Activated T-cell treated with anti-CD3 and anti-CD28 coated beads, Interleukin-2, amount 50 U/mL, for 48 hours (primary cell): ENCODE measurements at regions not wholly inside any gene's neighbourhood (a gene's known extent, or its start where the extent isn't known, plus 50 kb on each side); places are given as distances from the start of the nearest gene placed in this dataset.
"Not testable (repeated sequence)": the region's sequence is repeated elsewhere in the genome, so short reads cannot be mapped to it uniquely, and the experiment has no call there.

Experiments used
- DNase-seq, 2 experiments: peaks; one replicate each; pipeline ENCODE4 v3.0.0-alpha.2; 2020

DNA sequence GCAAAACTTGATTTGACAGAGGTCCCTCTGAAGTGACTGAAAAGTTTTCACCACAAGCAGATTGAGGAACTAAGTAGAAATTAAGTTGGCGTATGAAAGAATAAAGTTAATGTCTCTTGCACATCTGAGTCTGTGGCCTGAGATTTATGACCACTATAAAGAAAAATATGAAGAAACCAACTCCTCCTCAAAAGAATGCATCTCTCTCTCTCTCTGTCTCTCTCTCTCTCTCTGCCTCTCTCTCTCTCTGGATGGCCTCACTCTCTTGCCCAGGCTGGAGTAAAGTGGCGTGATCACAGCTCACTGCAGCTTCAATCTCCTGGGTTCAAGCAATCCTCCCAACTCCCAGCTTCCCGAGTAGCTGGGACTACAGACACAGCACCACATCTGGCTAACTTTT, 55.2 kb downstream of the RPL22L1 start:
- no peak for DNase-seq

DNA sequence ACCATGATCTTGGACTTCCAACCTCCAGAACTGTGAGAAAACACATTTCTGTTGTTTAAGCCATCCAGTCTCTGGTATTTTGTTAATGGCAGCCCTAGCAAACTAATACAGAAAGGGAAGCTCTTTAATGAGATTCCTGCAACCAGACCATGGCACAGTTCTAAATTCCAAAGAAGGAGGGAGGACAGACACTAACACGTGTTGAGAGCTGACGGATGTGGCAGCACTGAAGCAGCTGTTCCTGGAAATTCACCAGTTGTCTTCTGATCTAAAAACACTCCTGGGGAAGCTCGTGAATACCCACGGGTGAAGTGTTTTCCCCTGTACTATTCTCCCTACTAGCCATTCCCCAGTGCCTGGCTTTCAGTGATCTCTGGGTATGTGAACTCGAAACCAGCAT, 56.7 kb downstream of the RPL22L1 start:
- DNase-seq: no peak

DNA sequence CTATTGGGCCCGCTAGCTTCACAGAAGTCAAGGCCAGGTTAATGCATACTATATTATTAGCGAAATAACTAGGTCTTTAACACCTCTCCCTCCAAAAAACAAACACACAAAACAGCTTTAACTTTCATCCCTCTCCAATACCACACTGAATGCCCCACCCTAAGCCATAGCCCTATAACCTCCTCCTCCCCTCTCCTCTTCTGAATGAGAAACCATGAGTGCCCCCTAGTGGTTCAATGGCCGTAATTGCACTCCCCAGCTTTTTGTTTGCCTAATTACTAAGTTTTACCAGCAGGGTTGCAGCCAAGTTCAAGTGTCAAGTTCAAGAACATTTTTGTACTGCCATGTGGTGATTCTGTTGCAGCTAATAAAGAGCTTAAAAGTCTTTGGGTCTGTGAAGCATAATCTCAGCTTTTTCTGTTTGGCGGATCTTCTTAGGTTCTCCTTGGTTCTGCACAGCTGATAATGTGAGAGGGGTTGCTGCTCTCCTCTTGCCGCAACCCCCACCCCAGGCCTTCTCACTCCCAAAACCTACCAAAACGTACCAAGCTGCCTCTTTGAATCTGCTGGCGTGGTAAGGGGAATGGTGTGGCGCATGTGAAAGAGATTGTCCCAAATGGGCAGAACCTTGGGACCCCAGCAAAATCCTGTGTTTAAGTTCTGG, 57.9 kb downstream of the RPL22L1 start:
- peak; percentile 73 to 77 for DNase-seq

DNA sequence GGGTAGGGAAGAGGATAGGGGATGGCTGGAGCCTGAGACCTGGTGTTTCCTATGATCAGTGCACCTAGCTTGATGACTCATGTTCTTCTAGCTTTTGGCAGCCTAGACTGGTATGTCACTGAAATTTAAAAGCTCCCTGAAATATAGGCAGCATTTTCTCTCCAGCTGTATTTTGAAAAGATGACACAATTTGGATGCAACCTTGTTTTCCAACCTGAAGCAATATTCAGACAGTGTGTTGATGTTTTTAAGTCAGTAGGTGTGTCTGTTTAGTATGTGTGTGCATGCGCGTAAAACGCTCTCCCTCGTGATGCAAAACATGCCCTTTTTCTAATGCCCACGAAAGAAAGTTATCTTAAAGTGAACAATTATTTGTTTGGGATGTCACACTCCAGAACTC, 58.5 kb downstream of the RPL22L1 start:
- no peak for DNase-seq

DNA sequence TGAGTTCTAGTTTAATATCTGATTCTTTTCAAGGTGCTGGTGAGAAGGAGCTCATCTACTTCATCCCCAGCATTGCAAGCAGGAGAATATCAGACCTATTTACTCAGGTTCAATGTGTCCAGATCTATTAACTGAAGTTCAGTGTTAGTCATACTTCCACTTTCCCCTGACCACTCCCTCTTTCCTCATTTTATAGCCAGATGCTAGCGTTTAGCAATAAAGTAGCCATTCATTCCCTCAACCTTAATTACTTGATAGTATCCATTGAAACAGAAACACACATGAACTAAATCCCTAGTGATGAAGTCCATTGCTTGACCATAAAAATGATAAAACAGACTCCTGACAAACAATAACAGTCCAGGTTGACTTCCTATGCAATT, 60.0 kb downstream of the RPL22L1 start:
- DNase-seq: no peak

DNA sequence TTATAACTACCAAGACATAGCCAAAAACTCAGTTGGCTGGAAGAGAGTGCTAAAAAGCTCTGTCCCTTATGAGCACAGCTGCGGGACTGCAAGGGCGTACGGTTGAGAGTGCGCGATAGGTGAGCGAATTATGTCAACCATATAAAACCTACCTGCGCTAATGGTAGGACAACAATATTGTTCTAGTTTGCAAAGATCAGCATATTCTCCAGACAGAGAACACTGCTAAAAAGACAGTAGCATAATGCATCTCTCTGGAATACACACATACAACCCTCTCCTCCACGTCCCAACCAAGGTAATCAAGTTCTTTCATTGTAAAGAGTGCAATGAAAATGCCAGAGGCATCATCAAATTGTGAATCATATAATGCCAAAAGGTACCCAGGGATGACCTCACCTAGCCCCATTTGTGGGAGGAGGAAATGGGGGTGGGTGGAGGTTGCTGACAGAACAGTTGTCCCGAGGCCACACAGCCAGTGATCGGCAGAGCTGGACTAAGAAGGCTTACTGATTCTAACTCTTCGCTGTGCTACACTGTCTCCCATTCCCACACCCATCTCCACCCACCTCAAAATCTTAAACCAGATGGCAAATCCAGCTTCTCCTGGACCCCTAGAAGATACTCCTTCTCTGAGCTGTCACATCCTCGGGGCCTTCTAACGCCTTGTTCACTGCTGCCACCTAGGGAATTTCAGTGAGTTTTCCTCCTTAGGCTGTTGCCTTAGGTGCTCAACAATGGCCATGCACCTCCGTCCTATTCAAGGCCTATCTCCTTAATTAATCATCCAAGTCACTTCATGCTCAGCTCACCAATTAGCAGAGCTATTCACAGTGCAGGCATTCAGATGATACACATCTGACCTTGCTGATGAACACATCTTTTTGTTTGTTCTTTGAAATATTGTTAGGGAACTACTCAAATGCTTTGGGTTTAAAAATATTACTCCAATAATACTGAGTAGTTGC, 60.7 kb downstream of the RPL22L1 start:
- DNase-seq: peak in 1 of 2 experiments; percentile 18

DNA sequence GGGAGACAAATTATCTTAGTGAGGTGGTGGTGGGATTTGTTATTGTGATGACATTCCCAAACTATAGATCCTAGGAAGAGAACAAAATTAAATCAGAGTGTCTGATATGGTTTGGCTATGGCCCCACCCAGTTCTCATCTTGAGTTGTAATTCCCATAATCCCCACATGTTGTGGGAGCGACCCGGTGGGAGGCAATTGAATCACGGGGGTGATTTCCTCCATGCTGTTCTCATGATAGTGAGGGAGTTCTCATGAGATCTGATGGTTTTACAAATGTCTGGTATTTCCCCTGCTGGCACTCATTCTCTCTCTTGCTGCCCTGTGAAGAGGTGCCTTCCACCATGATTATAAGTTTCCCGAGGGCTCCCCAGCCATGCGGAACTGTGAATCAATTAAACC, 62.0 kb downstream of the RPL22L1 start:
- DNase-seq: no peak

DNA sequence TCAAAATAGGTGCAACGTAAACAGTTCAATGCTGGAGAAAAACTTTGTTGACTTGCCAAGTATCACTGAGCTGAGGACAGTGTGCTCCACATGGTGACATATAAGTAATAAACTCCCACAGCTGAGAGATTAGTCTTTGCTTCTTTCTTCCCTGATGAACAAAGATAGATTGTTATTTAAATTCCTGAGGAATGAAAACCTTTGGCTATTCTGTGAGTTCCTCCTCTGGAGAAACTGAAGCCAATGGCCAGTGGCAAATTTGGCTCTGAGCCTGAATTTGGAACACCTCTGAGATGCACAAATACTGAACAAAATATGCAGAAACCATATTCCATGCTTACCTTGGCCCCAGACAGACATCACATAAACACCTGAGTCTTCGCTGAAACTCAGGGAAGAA, 63.3 kb downstream of the RPL22L1 start:
- DNase-seq: no peak

DNA sequence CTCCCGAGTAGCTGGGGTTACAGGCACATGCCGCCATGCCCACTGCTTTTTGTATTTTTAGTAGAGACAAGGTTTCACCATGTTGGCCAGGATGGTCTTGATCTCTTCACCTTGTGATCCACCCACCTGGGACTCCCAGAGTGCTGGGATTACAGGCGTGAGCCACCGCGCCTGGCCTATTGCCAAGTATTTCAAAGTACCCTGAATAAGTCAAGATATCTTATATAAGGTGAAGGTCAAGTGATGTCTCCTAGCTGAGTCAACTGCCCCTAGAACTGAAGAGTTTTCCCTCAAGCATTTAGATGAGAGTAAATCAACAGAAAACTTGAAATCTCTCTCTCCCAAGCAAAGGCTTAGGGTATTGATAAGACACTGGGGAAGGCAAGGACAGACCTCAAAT, 63.9 kb downstream of the RPL22L1 start:
- DNase-seq: no peak

DNA sequence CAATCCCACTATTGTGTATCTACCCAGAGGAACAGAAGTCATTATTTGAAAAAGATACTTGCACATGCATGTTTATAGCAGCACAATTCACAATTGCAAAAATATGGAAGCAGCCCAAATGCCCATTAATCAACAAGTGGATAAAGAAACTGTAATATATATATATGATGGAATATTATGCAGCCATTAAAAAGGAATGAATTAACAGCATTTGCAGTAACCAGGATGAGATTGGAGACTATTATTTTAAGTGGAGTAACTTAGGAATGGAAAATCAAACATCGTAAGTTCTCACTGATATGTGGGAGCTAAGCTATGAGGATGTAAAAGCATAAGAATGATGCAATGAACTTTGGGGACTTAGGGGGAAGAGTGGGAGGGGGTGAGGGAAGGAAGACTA, 64.7 kb downstream of the RPL22L1 start:
- DNase-seq: not testable (repeated sequence)

DNA sequence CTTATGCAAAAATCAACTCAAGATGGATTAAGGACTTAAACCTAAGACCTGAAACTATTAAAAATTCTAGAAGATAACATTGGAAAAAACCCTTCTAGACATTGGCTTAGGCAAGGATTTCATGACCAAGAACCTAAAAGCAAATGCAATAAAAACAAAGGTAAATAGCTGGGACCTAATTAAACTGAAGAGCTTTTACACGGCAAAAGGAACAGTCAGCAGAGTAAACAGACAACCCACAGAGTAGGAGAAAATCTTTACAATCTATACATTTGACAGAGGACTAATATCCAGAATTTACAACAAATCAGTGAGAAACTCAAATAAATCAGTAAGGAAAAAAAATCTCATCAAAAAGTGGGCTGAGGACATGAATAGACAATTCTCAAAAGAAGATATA, 65.4 kb downstream of the RPL22L1 start:
- not testable (repeated sequence) for DNase-seq

DNA sequence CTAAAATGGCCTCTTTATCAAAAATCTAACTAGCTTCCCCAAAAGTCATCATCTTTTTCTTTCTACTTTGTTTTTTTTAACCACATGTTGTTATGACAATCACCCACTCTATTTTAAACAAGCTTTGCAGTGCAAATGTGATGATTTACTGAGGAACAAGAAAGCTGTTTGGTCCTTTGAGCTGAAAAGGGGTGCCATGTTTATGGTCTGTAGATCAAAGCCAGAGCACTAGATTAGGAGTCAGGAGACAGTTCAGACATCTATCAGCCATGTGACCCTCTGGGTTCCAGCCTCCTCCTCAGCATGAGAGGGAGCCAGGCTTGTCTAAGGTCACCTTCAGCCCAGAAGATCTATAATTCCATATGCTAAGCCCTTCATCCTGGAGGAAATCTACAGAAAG, 65.9 kb downstream of the RPL22L1 start:
- DNase-seq: no peak

DNA sequence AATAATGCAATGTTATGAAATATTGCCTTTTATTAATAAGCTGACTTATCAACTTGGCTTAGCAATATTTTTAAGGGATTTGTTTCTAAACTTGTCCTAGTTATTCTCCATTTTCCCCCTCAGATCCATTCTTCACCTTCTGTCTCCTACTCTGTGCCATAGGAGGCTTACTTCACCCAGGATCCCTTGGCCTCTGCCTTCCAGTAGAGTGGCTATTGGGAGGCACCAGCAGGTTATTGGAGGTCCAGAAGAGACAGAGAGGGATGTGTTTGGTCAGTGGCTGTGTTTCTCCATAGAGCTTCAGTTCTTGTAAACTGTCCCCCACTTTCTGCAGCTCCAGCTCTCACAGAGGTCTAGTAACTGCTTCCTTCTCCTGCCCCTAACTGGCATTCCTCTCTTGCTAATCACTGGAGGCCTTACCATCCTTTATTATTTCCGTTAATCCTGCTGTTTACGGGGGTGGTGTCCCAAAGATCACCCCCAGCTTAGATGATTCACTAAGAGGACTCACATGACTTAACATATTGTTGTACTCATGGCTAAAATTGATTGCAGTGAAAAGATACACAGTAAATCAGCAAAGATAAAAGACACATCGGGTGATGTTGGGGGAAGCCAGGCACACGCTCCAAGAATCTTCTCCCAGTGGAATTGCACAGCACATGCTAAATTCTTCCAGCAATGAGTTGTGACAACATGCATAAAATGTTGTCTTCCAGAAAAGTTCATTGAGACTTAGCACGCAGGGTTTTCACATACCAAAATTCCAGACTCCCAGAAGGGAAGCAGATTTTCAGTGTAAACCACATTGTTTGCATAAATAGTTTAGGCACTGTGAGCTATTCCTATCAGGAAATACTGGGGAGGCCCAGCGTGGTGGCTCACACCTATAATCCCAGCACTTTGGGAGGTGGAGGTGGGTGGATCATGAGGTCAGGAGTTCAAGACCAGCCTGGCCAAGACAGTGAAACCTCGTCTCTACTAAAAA, 67.5 kb downstream of the RPL22L1 start:
- DNase-seq: no peak

DNA sequence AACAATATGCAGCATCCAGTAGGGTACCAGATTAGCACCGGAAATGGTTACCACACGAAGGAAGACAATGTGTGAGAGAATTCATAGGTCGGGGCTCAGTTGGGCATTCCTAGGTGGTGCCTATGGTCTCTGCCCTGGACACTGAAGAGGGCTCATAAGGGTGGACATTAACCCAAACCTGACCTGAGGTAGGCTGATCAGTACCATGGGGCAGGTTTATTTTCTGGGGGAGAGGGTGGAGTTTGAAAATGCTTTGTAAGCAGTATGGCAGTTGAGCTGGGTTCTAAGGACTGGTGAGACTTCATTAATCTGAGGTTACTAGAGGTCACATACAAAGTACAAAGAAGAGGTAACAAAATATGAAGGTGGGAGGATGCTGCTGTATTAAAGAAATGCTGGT, 68.4 kb downstream of the RPL22L1 start:
- no peak for DNase-seq

DNA sequence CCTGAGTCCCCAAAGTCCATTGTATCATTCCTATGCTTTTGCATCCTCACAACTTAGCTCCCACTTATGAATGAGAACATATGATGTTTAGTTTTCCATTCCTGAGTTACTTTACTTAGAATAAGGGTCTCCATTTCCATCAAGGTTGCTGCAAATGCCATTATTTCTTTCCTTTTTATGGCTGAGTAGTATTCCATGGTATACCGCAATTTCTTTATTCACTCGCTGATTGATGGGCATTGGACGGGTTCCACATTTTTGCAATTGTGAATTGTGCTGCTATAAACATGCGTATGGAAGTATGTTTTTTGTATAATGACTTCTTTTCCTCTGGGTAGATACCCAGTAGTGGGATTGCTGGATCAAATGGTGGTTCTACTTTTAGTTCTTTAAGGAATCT, 69.7 kb downstream of the RPL22L1 start:
- DNase-seq: not testable (repeated sequence)

DNA sequence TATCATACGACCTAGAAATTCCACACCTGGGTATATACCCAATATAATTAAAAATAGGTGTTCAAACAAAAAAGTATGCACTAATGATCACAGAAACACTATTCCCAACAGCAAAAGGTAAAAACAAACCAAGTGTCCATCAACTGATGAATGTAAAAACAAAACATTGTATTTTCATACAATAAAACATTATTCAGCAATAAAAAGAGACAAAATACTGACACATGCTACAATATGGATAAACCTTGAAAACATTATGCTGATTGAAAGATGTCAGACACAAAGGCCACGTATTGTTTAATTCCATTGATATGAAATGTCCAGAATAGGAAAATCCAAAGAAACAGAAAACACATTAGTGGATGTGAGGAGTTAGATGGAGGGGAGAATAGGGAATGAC, 71.0 kb downstream of the RPL22L1 start:
- no peak for DNase-seq

DNA sequence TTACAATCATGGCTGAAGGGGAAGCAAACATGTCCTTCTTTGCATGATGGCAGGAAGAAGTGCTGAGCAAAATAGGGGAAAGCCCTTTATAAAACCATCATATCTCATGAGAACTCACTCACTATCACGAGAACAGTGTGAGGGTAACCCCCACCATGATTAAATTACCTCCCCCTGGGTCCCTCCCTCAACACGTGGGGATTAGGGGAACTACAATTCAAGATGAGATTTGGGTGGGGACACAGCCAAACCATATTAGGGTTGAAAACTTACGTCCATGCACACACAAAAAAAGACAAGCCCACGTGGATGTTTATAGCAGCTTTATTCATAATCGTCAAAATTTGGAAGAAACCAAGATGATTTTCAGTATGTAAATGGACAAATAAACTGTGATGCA, 72.3 kb downstream of the RPL22L1 start:
- DNase-seq: no peak

DNA sequence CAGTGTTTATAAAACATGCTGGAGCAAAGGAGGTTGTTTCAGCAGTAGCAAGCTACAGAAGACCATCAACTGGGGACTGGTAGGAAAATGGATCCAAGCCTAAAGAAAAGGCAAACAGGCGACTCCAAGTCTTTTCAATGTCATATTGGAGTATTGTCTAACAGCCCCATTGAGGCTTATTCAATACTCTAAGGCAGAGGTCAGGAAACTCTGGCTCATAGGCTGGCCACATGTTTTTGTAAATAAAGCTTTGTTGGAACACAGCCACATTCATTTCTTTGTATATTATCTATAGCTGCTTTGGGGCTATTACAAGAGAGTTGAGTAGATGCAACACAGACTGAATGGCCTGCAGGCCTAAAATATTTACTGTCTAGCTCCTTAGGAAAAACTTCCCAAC, 77.5 kb downstream of the RPL22L1 start:
- no peak for DNase-seq

DNA sequence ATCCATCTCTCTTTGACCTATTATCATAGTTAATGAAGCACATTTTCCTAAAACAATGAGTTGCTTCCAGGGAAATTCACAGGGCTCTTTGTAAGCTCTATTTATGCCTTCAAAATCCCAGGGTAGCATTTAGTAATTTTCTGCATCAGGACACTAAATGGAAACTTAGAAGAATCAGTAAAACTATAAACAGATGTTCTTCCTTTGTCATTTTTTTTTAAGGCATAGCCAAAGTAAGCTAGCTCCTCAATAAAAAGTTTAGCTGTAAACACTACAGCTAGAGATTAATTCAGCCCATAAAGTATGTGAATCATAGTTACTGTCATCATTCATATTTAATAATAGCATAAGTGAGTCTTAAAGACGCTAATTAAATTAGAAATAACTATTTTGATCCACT, 79.3 kb downstream of the RPL22L1 start:
- DNase-seq: no peak

DNA sequence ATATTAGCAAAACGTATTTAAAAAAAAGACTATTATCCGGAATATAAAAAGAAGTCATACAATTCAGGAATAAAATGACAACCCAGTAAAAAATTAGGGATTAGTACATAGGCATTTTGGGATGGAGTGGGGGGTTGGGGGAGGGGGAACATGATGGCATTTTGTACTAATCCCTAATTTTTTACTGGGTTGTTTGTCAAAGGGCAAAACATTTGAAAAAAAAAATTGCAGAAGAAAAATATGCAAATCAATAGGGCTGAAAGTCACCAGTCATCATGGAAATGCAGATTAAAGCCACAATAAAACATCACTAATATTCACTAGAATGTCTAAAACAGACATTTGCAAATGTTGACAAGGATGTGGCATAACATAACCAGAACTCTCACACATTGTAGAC, 82.5 kb downstream of the RPL22L1 start:
- DNase-seq: no peak

DNA sequence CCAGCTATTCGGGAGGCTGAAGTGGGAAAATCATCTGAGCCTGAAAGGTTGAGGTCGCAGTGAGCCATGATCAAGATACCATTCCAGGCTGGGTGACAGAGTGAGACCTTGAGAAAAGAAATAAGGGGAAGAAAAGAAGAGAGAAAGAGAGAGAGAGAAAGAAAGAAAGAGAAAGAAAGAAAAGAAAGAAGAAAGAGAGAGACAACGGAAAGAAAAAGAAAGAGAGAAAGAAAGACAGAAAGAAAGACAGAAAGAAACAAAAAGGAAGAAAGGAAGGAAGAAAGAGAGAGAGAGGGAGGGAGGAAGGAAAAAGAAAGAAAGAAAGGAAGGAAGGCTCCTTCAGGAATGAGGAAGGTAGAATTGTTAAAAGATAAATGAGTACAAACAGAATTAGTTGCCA, 84.5 kb downstream of the RPL22L1 start:
- no peak for DNase-seq

DNA sequence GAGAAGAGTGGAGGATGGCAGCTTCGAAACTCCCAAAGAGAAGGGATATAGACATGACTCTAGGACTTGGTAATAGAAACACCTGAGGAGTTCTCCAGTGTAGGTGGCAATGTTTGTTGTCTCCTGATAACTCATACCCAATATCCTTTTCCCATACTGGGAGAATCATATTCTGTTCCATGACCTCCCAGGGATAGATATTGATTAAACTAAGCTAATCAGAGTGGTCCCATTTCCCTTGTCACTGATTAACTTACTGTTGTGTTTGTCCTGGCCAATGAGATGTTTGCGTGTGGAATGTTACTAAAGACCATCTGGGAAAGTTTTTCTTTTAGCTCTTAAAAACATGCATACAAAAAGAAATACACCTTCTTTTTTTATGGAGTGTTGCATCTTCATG, 85.6 kb downstream of the RPL22L1 start:
- DNase-seq: no peak

DNA sequence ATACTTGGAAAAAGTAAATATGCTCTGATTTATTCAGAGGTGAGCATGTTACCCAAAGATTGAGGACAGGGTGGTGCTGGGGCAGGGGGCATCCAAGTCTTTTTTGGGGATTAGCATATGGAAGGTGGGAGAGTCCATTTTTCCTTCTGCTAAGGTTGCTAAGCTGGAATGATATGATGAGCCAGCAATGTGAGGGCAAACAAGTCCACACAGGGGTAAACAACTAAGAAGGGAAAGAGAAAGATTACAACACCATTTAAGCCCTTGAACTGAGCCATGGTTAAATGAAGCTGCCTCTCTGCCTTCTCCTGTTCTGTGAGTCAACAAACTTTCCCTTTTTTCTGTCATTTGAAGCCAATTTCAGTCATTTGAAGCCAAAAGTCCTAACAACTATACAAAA, 89.0 kb downstream of the RPL22L1 start:
- no peak for DNase-seq
